ENCODE measurements at regions not wholly inside any gene's neighbourhood (a gene's known extent, or its start where the extent isn't known, plus 50 kb on each side); places are given as distances from the start of the nearest gene placed in this dataset.

- no peak overlapping the region for H3K4me3 ChIP-seq (ENCODE audit: low read depth, low read length)
- no peak for DNase-seq (ENCODE audit: low read depth in 4 of 6, low spot score in 6 of 6)
- peaks cover 5% of the 10 kb centered on the region for H3K4me1 ChIP-seq (ENCODE audit: control insufficient read depth, insufficient read depth, low read length)
- WGBS (ENCODE audit: insufficient coverage), result no CpG with 5 or more reads among the region's 3 CpGs
- no peak overlapping the region for H3K27ac ChIP-seq (ENCODE audit: low read depth, low read length)
- H3K27me3 ChIP-seq (ENCODE audit: control insufficient read depth, insufficient read depth, low read length), result no peaks in the 10 kb centered on the region
- H3K9me3 ChIP-seq (ENCODE audit: control insufficient read depth, insufficient read depth, low read length), result no peaks in the 10 kb centered on the region
- H3K36me3 ChIP-seq (ENCODE audit: control insufficient read depth, insufficient read depth, low read length), result no peaks in the 10 kb centered on the region
Observed at GRCh38 chr12:107521826-107522355, 163.7 kb upstream of the PWP1 start.

GRCh38 chr12:107522692-107523477 lies 162.7 kb upstream of the PWP1 start:
- DNase-seq (ENCODE audit: low read depth in 4 of 6, low spot score in 6 of 6), result no peak
- H3K4me1 ChIP-seq (ENCODE audit: control insufficient read depth, insufficient read depth, low read length), result peaks cover 5% of the 10 kb centered on the region
- no peak overlapping the region for H3K4me3 ChIP-seq (ENCODE audit: low read depth, low read length)
- no peak overlapping the region for H3K27ac ChIP-seq (ENCODE audit: low read depth, low read length)
- no peaks in the 10 kb centered on the region for H3K9me3 ChIP-seq (ENCODE audit: control insufficient read depth, insufficient read depth, low read length)
- no peaks in the 10 kb centered on the region for H3K36me3 ChIP-seq (ENCODE audit: control insufficient read depth, insufficient read depth, low read length)
- 68% methylated on average over 3 of the region's 3 CpGs for WGBS (ENCODE audit: insufficient coverage)
- H3K27me3 ChIP-seq (ENCODE audit: control insufficient read depth, insufficient read depth, low read length), result no peaks in the 10 kb centered on the region

GRCh38 chr12:107523775-107524535 lies 161.6 kb upstream of the PWP1 start:
- Histone ChIP-seq H3K4me1 (ENCODE audit: control insufficient read depth, insufficient read depth, low read length) (peaks cover 5% of the 10 kb centered on the region), H3K36me3 (ENCODE audit: control insufficient read depth, insufficient read depth, low read length) (no peaks in the 10 kb centered on the region), H3K4me3 (ENCODE audit: low read depth, low read length) (no peak overlapping the region), H3K27ac (ENCODE audit: low read depth, low read length) (no peak overlapping the region), H3K9me3 (ENCODE audit: control insufficient read depth, insufficient read depth, low read length) (no peaks in the 10 kb centered on the region), H3K27me3 (ENCODE audit: control insufficient read depth, insufficient read depth, low read length) (no peaks in the 10 kb centered on the region)
- DNase-seq (ENCODE audit: low read depth in 4 of 6, low spot score in 6 of 6), result peak in 1 of 6 donors; percentile 52
- WGBS (ENCODE audit: insufficient coverage), result 43% methylated on average over 5 of the region's 8 CpGs

- no peaks in the 10 kb centered on the region for H3K27me3 ChIP-seq (ENCODE audit: control insufficient read depth, insufficient read depth, low read length)
- WGBS (ENCODE audit: insufficient coverage), result no CpG with 5 or more reads among the region's 8 CpGs
- H3K36me3 ChIP-seq (ENCODE audit: control insufficient read depth, insufficient read depth, low read length), result no peaks in the 10 kb centered on the region
- H3K27ac ChIP-seq (ENCODE audit: low read depth, low read length), result no peak overlapping the region
- no peaks in the 10 kb centered on the region for H3K9me3 ChIP-seq (ENCODE audit: control insufficient read depth, insufficient read depth, low read length)
- H3K4me3 ChIP-seq (ENCODE audit: low read depth, low read length), result no peak overlapping the region
- peaks cover 5% of the 10 kb centered on the region for H3K4me1 ChIP-seq (ENCODE audit: control insufficient read depth, insufficient read depth, low read length)
- DNase-seq (ENCODE audit: low read depth in 4 of 6, low spot score in 6 of 6), result no peak
Observed at GRCh38 chr12:107525063-107525718, 160.4 kb upstream of the PWP1 start.

- Histone ChIP-seq H3K36me3 (ENCODE audit: control insufficient read depth, insufficient read depth, low read length) (no peaks in the 10 kb centered on the region), H3K4me1 (ENCODE audit: control insufficient read depth, insufficient read depth, low read length) (peaks cover 5% of the 10 kb centered on the region), H3K9me3 (ENCODE audit: control insufficient read depth, insufficient read depth, low read length) (no peaks in the 10 kb centered on the region), H3K4me3 (ENCODE audit: low read depth, low read length) (no peak overlapping the region), H3K27ac (ENCODE audit: low read depth, low read length) (no peak overlapping the region), H3K27me3 (ENCODE audit: control insufficient read depth, insufficient read depth, low read length) (no peaks in the 10 kb centered on the region)
- DNase-seq (ENCODE audit: low read depth in 4 of 6, low spot score in 6 of 6), result no peak
- WGBS (ENCODE audit: insufficient coverage), result 86% methylated on average over 8 of the region's 8 CpGs
Observed at GRCh38 chr12:107525719-107526554, 159.7 kb upstream of the PWP1 start.

GRCh38 chr12:107526555-107527180 lies 158.9 kb upstream of the PWP1 start:
- Histone ChIP-seq H3K36me3 (ENCODE audit: control insufficient read depth, insufficient read depth, low read length) (no peaks in the 10 kb centered on the region), H3K27ac (ENCODE audit: low read depth, low read length) (no peak overlapping the region), H3K4me3 (ENCODE audit: low read depth, low read length) (no peak overlapping the region), H3K4me1 (ENCODE audit: control insufficient read depth, insufficient read depth, low read length) (peaks cover 5% of the 10 kb centered on the region), H3K9me3 (ENCODE audit: control insufficient read depth, insufficient read depth, low read length) (no peaks in the 10 kb centered on the region), H3K27me3 (ENCODE audit: control insufficient read depth, insufficient read depth, low read length) (no peaks in the 10 kb centered on the region)
- 100% methylated on average over 1 of the region's 3 CpGs for WGBS (ENCODE audit: insufficient coverage)
- no peak for DNase-seq (ENCODE audit: low read depth in 4 of 6, low spot score in 6 of 6)

- Histone ChIP-seq H3K4me1 (ENCODE audit: control insufficient read depth, insufficient read depth, low read length) (peaks cover 2% of the 10 kb centered on the region), H3K9me3 (ENCODE audit: control insufficient read depth, insufficient read depth, low read length) (peaks cover 4% of the 10 kb centered on the region), H3K27ac (ENCODE audit: low read depth, low read length) (no peak overlapping the region), H3K4me3 (ENCODE audit: low read depth, low read length) (no peak overlapping the region), H3K27me3 (ENCODE audit: control insufficient read depth, insufficient read depth, low read length) (no peaks in the 10 kb centered on the region), H3K36me3 (ENCODE audit: control insufficient read depth, insufficient read depth, low read length) (no peaks in the 10 kb centered on the region)
- 95% methylated on average over 7 of the region's 7 CpGs for WGBS (ENCODE audit: insufficient coverage)
- no peak for DNase-seq (ENCODE audit: low read depth in 4 of 6, low spot score in 6 of 6)
Observed at GRCh38 chr12:107528731-107529365, 156.8 kb upstream of the PWP1 start.

GRCh38 chr12:107529991-107530390 lies 155.6 kb upstream of the PWP1 start:
- Histone ChIP-seq H3K27ac (ENCODE audit: low read depth, low read length) (no peak overlapping the region), H3K36me3 (ENCODE audit: control insufficient read depth, insufficient read depth, low read length) (no peaks in the 10 kb centered on the region), H3K4me1 (ENCODE audit: control insufficient read depth, insufficient read depth, low read length) (no peaks in the 10 kb centered on the region), H3K9me3 (ENCODE audit: control insufficient read depth, insufficient read depth, low read length) (peaks cover 4% of the 10 kb centered on the region), H3K27me3 (ENCODE audit: control insufficient read depth, insufficient read depth, low read length) (no peaks in the 10 kb centered on the region), H3K4me3 (ENCODE audit: low read depth, low read length) (no peak overlapping the region)
- WGBS (ENCODE audit: insufficient coverage), result 86% methylated on average over 1 of the region's 3 CpGs
- DNase-seq (ENCODE audit: low read depth in 4 of 6, low spot score in 6 of 6), result no peak

Measured in spinal cord (tissue), 9 donors.